HepG2 (cell line): ENCODE measurements at regions not wholly inside any gene's neighbourhood (a gene's known extent, or its start where the extent isn't known, plus 50 kb on each side); places are given as distances from the start of the nearest gene placed in this dataset.

ENCODE experiments used
- CREB1 ChIP-seq, 2 experiments: fragments of 450-650 bp in 1 of 2; IDR thresholded peaks; 2 replicates each; pipeline ENCODE4 v1.6.1; 2016 to 2017; ENCODE audit warnings: control low read depth in 1 of 2, mild to moderate bottlenecking in 1 of 2, missing compliant biosample characterization in 1 of 2, missing genetic modification characterization in 1 of 2
- CTCF ChIP-seq: sonication (generic); formaldehyde crosslinking; IDR thresholded peaks from 2 replicates; pipeline ENCODE4 v1.5.0; 2020; ENCODE audit warnings: mild to moderate bottlenecking, missing genetic modification reagents, moderate library complexity
- FIP1L1 ChIP-seq: fragments of 200-400 bp; formaldehyde crosslinking; IDR thresholded peaks from 2 replicates; pipeline ENCODE4 v1.6.1; 2018; ENCODE audit warnings: low read depth, mild to moderate bottlenecking, low read length, moderate library complexity, borderline replicate concordance; ENCODE audit not compliant: insufficient read depth
- KAT7 ChIP-seq: IDR thresholded peaks from 2 replicates; pipeline ENCODE4 v1.6.1; 2018; ENCODE audit warnings: borderline replicate concordance, missing compliant biosample characterization
- RARG ChIP-seq: sonication (generic); formaldehyde crosslinking; IDR thresholded peaks from 2 replicates; pipeline ENCODE4 v1.4.0; 2020; ENCODE audit warnings: low read depth, mild to moderate bottlenecking, missing genetic modification reagents
- SMAD1 ChIP-seq: sonication (generic); formaldehyde crosslinking; IDR thresholded peaks from 2 replicates; pipeline ENCODE4 v1.4.0; 2020; ENCODE audit warnings: missing genetic modification reagents, low read depth, mild to moderate bottlenecking, borderline replicate concordance
- ZKSCAN1 ChIP-seq: fragments of 150-350 bp; IDR thresholded peaks from 2 replicates; pipeline ENCODE4 v1.6.1; 2014; ENCODE audit warnings: low read length
- ZNF354B ChIP-seq: sonication (generic); formaldehyde crosslinking; IDR thresholded peaks from 2 replicates; pipeline ENCODE4 v1.8.0; 2022; ENCODE audit warnings: mild to moderate bottlenecking, missing genetic modification reagents
- TF ChIP-seq, protein P1 (sequence below): sonication (generic); formaldehyde crosslinking; IDR thresholded peaks from 2 replicates; pipeline ENCODE4 v1.5.0; 2020; ENCODE audit warnings: mild to moderate bottlenecking, missing genetic modification reagents, borderline replicate concordance

DNA sequence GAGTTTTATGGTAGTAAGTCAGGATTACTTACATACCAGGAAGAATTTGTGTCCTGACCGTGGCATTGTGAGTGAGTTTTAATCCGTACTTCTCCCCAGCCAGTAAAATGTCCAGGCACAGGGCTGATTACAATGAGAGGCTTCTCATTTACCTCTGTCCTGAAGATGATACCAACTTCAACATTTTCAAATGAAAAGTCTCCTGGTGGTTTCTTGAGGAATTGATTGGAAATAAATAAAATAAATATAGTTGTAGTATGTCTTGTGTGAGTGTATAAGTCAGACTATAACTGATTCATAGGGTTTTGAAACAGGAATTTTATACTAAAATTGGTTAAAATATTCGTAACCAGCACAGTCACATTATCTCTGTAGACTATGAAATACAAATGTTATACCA lies 382.5 kb downstream of the ETS1 start:
- TF ChIP-seq CTCF (no peak), CREB1 (IDR thresholded peaks at IDR 0.05) (no peak), CREB1 (CRISPR knock-in tag; IDR thresholded peaks at IDR 0.05) (no peak), ZKSCAN1 (no peak), ZNF354B (CRISPR knock-in tag) (no peak), KAT7 (CRISPR knock-in tag) (no peak), FIP1L1 (no peak), RARG (no peak), SMAD1 (no peak)
- TF ChIP-seq, protein P1, sequence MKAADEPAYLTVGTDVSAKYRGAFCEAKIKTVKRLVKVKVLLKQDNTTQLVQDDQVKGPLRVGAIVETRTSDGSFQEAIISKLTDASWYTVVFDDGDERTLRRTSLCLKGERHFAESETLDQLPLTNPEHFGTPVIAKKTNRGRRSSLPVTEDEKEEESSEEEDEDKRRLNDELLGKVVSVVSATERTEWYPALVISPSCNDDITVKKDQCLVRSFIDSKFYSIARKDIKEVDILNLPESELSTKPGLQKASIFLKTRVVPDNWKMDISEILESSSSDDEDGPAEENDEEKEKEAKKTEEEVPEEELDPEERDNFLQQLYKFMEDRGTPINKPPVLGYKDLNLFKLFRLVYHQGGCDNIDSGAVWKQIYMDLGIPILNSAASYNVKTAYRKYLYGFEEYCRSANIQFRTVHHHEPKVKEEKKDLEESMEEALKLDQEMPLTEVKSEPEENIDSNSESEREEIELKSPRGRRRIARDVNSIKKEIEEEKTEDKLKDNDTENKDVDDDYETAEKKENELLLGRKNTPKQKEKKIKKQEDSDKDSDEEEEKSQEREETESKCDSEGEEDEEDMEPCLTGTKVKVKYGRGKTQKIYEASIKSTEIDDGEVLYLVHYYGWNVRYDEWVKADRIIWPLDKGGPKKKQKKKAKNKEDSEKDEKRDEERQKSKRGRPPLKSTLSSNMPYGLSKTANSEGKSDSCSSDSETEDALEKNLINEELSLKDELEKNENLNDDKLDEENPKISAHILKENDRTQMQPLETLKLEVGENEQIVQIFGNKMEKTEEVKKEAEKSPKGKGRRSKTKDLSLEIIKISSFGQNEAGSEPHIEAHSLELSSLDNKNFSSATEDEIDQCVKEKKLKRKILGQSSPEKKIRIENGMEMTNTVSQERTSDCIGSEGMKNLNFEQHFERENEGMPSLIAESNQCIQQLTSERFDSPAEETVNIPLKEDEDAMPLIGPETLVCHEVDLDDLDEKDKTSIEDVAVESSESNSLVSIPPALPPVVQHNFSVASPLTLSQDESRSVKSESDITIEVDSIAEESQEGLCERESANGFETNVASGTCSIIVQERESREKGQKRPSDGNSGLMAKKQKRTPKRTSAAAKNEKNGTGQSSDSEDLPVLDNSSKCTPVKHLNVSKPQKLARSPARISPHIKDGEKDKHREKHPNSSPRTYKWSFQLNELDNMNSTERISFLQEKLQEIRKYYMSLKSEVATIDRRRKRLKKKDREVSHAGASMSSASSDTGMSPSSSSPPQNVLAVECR (CRISPR knock-in tag) = no peak
